ENCODE measurements at regions not wholly inside any gene's neighbourhood (a gene's known extent, or its start where the extent isn't known, plus 50 kb on each side); places are given as distances from the start of the nearest gene placed in this dataset.

GRCh38 chr3:144142151-144142840, 170.7 kb downstream of the DIPK2A start:
- no peak for DNase-seq

GRCh38 chr3:144148356-144148755, 176.7 kb downstream of the DIPK2A start:
- DNase-seq, result no peak

GRCh38 chr3:144151983-144152382, 180.4 kb downstream of the DIPK2A start:
- DNase-seq, result no peak

- DNase-seq, result no peak
Measured at GRCh38 chr3:144160627-144161026, 189.0 kb downstream of the DIPK2A start.

- DNase-seq, result peak; percentile 9
Measured at GRCh38 chr3:144162042-144162441, 190.4 kb downstream of the DIPK2A start.

- DNase-seq, result no peak
Measured at GRCh38 chr3:144164352-144164751, 192.7 kb downstream of the DIPK2A start.

GRCh38 chr3:144165482-144165881, 193.9 kb downstream of the DIPK2A start:
- DNase-seq, result no peak

- no peak for DNase-seq
Measured at GRCh38 chr3:144167634-144168033, 196.0 kb downstream of the DIPK2A start.

- DNase-seq, result no peak
Measured at GRCh38 chr3:144173491-144173890, 201.9 kb downstream of the DIPK2A start.

GRCh38 chr3:144175644-144176425, 204.2 kb downstream of the DIPK2A start:
- no peak for DNase-seq

GRCh38 chr3:144177649-144178048, 206.0 kb downstream of the DIPK2A start:
- DNase-seq, result no peak

GRCh38 chr3:144178607-144179006, 207.0 kb downstream of the DIPK2A start:
- DNase-seq, result no peak

- no peak for DNase-seq
Measured at GRCh38 chr3:144181062-144181461, 209.4 kb downstream of the DIPK2A start.

- DNase-seq, result no peak
Measured at GRCh38 chr3:144182501-144182900, 210.9 kb downstream of the DIPK2A start.

GRCh38 chr3:144185276-144185675, 213.7 kb downstream of the DIPK2A start:
- DNase-seq, result no peak

- no peak for DNase-seq
Measured at GRCh38 chr3:144187531-144188210, 216.0 kb downstream of the DIPK2A start.

- DNase-seq, result no peak
Measured at GRCh38 chr3:144189044-144189443, 217.4 kb downstream of the DIPK2A start.

GRCh38 chr3:144197116-144197515, 225.5 kb downstream of the DIPK2A start:
- no peak for DNase-seq

- DNase-seq, result no peak
Measured at GRCh38 chr3:144197582-144197981, 226.0 kb downstream of the DIPK2A start.

GRCh38 chr3:144200004-144200403, 228.4 kb downstream of the DIPK2A start:
- no peak for DNase-seq

- no peak for DNase-seq
Measured at GRCh38 chr3:144200466-144200865, 228.8 kb downstream of the DIPK2A start.

- no peak for DNase-seq
Measured at GRCh38 chr3:144221761-144222160, 250.1 kb downstream of the DIPK2A start.

- DNase-seq, result no peak
Measured at GRCh38 chr3:144229330-144229729, 257.7 kb downstream of the DIPK2A start.

GRCh38 chr3:144229953-144230352, 258.3 kb downstream of the DIPK2A start:
- DNase-seq, result no peak

Measured in NCI-H526 treated with DMSO at 0.1 percent for 48 hours (cell line).